H9 (cell line): ENCODE measurements at regions not wholly inside any gene's neighbourhood (a gene's known extent, or its start where the extent isn't known, plus 50 kb on each side); places are given as distances from the start of the nearest gene placed in this dataset.

Experiments
- DNase-seq: peaks from one replicate; pipeline ENCODE4 v3.0.0-alpha.2; 2017
- H2AFZ ChIP-seq: one replicate; pipeline ENCODE4 v1.6.1; 2013; ENCODE audit warnings: mild to moderate bottlenecking, low read length, control low read depth, moderate library complexity
- H2AK5ac ChIP-seq: 2 replicates; pipeline ENCODE4 v1.6.1; 2013; ENCODE audit warnings: low read length, control low read depth, mixed read lengths; ENCODE audit not compliant: insufficient read length
- H2BK120ac ChIP-seq: one replicate; pipeline ENCODE4 v1.6.1; 2013; ENCODE audit warnings: low read depth, mild to moderate bottlenecking, low read length, control low read depth, inconsistent platforms; ENCODE audit not compliant: poor library complexity, severe bottlenecking
- H2BK12ac ChIP-seq: 2 replicates; pipeline ENCODE4 v1.6.1; 2013; ENCODE audit warnings: low read length, control low read depth, mixed read lengths, low read depth; ENCODE audit not compliant: insufficient read length
- H2BK15ac ChIP-seq: 2 replicates; pipeline ENCODE4 v1.6.1; 2013; ENCODE audit warnings: low read depth, low read length, control low read depth
- H2BK20ac ChIP-seq: one replicate; pipeline ENCODE4 v1.6.1; 2013; ENCODE audit warnings: low read depth, mild to moderate bottlenecking, low read length, control low read depth, inconsistent platforms; ENCODE audit not compliant: poor library complexity, severe bottlenecking
- H2BK5ac ChIP-seq: 2 replicates; pipeline ENCODE4 v1.6.1; 2013; ENCODE audit warnings: low read length, control low read depth, mixed read lengths; ENCODE audit not compliant: insufficient read length
- H3K14ac ChIP-seq: 2 replicates; pipeline ENCODE4 v1.6.1; 2013; ENCODE audit warnings: low read length, control low read depth; ENCODE audit not compliant: insufficient read depth
- H3K18ac ChIP-seq: 2 replicates; pipeline ENCODE4 v1.6.1; 2013; ENCODE audit warnings: low read depth, mild to moderate bottlenecking, mixed read lengths, low read length, control low read depth; ENCODE audit not compliant: insufficient read length
- H3K23ac ChIP-seq: 2 replicates; pipeline ENCODE4 v1.6.1; 2013; ENCODE audit warnings: low read length, control low read depth, mixed read lengths, low read depth; ENCODE audit not compliant: insufficient read length
- H3K23me2 ChIP-seq: 2 replicates; pipeline ENCODE4 v1.6.1; 2013; ENCODE audit warnings: low read depth, mild to moderate bottlenecking, mixed read lengths, low read length, control low read depth; ENCODE audit not compliant: insufficient read length, poor library complexity, severe bottlenecking
- H3K27ac ChIP-seq: 2 replicates; pipeline ENCODE4 v1.5.1; 2013; ENCODE audit warnings: low read length, control low read depth, mixed read lengths, low read depth; ENCODE audit not compliant: insufficient read length
- H3K27me3 ChIP-seq: 2 replicates; pipeline ENCODE4 v1.6.1; 2013; ENCODE audit warnings: low read length, control low read depth, inconsistent platforms; ENCODE audit not compliant: insufficient read depth
- H3K4ac ChIP-seq: 2 replicates; pipeline ENCODE4 v1.6.1; 2013; ENCODE audit warnings: low read depth, mild to moderate bottlenecking, control low read depth, inconsistent platforms, low read length, moderate library complexity
- H3K4me1 ChIP-seq: 2 replicates; pipeline ENCODE4 v1.6.1; 2013; ENCODE audit warnings: low read length, control low read depth, inconsistent platforms; ENCODE audit not compliant: insufficient read depth
- H3K4me2 ChIP-seq: 2 replicates; pipeline ENCODE4 v1.6.1; 2013; ENCODE audit warnings: low read length, control low read depth, mixed read lengths; ENCODE audit not compliant: insufficient read length, insufficient read depth
- H3K56ac ChIP-seq: 2 replicates; pipeline ENCODE4 v1.6.1; 2013; ENCODE audit warnings: low read depth, mild to moderate bottlenecking, mixed read lengths, low read length, control low read depth; ENCODE audit not compliant: insufficient read length
- H3K79me1 ChIP-seq: 2 replicates; pipeline ENCODE4 v1.6.1; 2013; ENCODE audit warnings: low read depth, mild to moderate bottlenecking, moderate library complexity, low read length, control low read depth, inconsistent platforms; ENCODE audit not compliant: insufficient read depth, poor library complexity, severe bottlenecking
- H3K79me2 ChIP-seq: 2 replicates; pipeline ENCODE4 v1.6.1; 2013; ENCODE audit warnings: low read length, control low read depth, inconsistent platforms; ENCODE audit not compliant: insufficient read depth
- H3K9ac ChIP-seq: 2 replicates; pipeline ENCODE4 v1.6.1; 2013; ENCODE audit warnings: low read length, control low read depth, mixed read lengths; ENCODE audit not compliant: insufficient read length; ENCODE audit errors: extremely low read depth
- H3K9me3 ChIP-seq: one replicate; pipeline ENCODE4 v1.6.1; 2013; ENCODE audit warnings: low read depth, low read length, inconsistent platforms; ENCODE audit not compliant: control insufficient read depth
- H3T11ph ChIP-seq: one replicate; pipeline ENCODE4 v1.6.1; 2013; ENCODE audit warnings: mild to moderate bottlenecking, low read length, control low read depth, inconsistent platforms
- H4K20me1 ChIP-seq: one replicate; pipeline ENCODE4 v1.6.1; 2013; ENCODE audit not compliant: control insufficient read depth, insufficient read length, insufficient read depth
- H4K5ac ChIP-seq: 2 replicates; pipeline ENCODE4 v1.6.1; 2013; ENCODE audit warnings: low read depth, mild to moderate bottlenecking, mixed read lengths, low read length, control low read depth; ENCODE audit not compliant: insufficient read length
- H4K8ac ChIP-seq: replicated peaks from 2 replicates; pipeline ENCODE4 v1.6.1; 2013; ENCODE audit warnings: low read length, control low read depth, mixed read lengths, low read depth; ENCODE audit not compliant: insufficient read length
- H4K91ac ChIP-seq: 2 replicates; pipeline ENCODE4 v1.6.1; 2013; ENCODE audit warnings: low read depth, mild to moderate bottlenecking, moderate library complexity, mixed read lengths, low read length, control low read depth; ENCODE audit not compliant: insufficient read length
- H3K27ac Mint-ChIP-seq, 3 experiments: 2 replicates in 2 of 3; 3 replicates in 1 of 3; pipeline ENCODE4 v1.8.0; 2020 to 2021; ENCODE audit warnings: mixed read lengths in 3 of 3, mild to moderate bottlenecking in 1 of 3, moderate library complexity in 1 of 3
- H3K27me3 Mint-ChIP-seq: 2 replicates; pipeline ENCODE4 v1.8.0; 2021; ENCODE audit warnings: low read depth, mild to moderate bottlenecking, moderate library complexity, mixed read lengths
- H3K36me3 Mint-ChIP-seq, 3 experiments: 2 replicates in 2 of 3; 3 replicates in 1 of 3; pipeline ENCODE4 v1.8.0; 2020 to 2021; ENCODE audit warnings: low read depth in 3 of 3, mixed read lengths in 3 of 3; ENCODE audit not compliant: insufficient read depth in 1 of 3
- H3K4me1 Mint-ChIP-seq, 2 experiments: 2 replicates each; pipeline ENCODE4 v1.8.0; 2020; ENCODE audit warnings: mixed read lengths in 2 of 2
- H3K4me3 Mint-ChIP-seq, 2 experiments: 2 replicates in 1 of 2; 3 replicates in 1 of 2; pipeline ENCODE4 v1.8.0; 2020 to 2021; ENCODE audit warnings: mild to moderate bottlenecking in 2 of 2, mixed read lengths in 2 of 2, moderate library complexity in 1 of 2
- H3K9me3 Mint-ChIP-seq, 2 experiments: 2 replicates in 1 of 2; 3 replicates in 1 of 2; pipeline ENCODE4 v1.8.0; 2020; ENCODE audit warnings: mild to moderate bottlenecking in 2 of 2, mixed read lengths in 2 of 2, moderate library complexity in 1 of 2
- WGBS: extraction: QIAGEN DNeasy Blood & Tissue Kit; methylation state at CpG from one replicate; pipeline ENCODE4 v1.1.7; 2013; ENCODE audit warnings: missing lambda C conversion rate, low lambda C conversion rate, mixed read lengths; ENCODE audit not compliant: insufficient read length; ENCODE audit errors: extremely low coverage; 5-methylcytosine and 5-hydroxymethylcytosine counted together
- TF ChIP-seq, protein P1 (sequence below): fragments of 200-600 bp; sonication (generic); conservative IDR thresholded peaks from 3 replicates; pipeline ENCODE4 v1.8.0; 2021; ENCODE audit warnings: antibody characterized with exemption, mild to moderate bottlenecking

DNA sequence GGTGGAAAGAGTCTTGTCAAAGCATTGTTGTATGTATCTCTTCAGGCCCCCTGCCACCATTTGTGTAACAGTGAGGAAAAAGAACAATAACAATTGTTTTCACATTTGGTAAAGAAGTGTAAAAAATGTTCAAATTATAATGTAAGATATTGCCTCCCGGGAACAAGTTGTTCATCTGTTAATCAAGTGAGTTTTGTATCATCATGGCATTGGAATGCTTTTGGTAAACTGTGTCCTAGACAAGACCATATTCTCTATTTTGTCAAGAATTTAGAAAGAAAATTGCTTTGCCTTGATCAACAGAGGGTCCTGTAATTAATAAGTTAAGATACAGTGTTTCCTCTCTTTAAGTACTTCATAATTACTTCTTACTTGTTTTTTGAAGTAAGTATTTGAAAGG is 692.0 kb upstream of the NR5A2 start:
- Histone ChIP-seq H2BK120ac (no peak overlapping the region), H3K79me2 (no peaks in the 10 kb centered on the region)
- no CpG with 5 or more reads among the region's 1 CpG for WGBS

More for the DNA sequence above, 692.0 kb upstream of the NR5A2 start:
- H2BK20ac ChIP-seq = no peak overlapping the region
- H3K27me3 ChIP-seq = no peaks in the 10 kb centered on the region
- H2BK5ac ChIP-seq = no peak overlapping the region
- no peak overlapping the region for H3K27ac ChIP-seq
- H3K14ac ChIP-seq = no peak overlapping the region
- H2AFZ ChIP-seq = no peak overlapping the region
- H3K9me3 Mint-ChIP-seq = no peaks in the 10 kb centered on the region
- no peaks in the 10 kb centered on the region for H3K9me3 ChIP-seq
- H2AK5ac ChIP-seq = no peak overlapping the region
- no peak overlapping the region for H3K4ac ChIP-seq
- H2BK12ac ChIP-seq = no peak overlapping the region
- H3K9ac ChIP-seq = no peak overlapping the region
- no peaks in the 10 kb centered on the region for H3K4me1 ChIP-seq
- H3K4me3 Mint-ChIP-seq = no peak overlapping the region
- TF ChIP-seq, protein P1, sequence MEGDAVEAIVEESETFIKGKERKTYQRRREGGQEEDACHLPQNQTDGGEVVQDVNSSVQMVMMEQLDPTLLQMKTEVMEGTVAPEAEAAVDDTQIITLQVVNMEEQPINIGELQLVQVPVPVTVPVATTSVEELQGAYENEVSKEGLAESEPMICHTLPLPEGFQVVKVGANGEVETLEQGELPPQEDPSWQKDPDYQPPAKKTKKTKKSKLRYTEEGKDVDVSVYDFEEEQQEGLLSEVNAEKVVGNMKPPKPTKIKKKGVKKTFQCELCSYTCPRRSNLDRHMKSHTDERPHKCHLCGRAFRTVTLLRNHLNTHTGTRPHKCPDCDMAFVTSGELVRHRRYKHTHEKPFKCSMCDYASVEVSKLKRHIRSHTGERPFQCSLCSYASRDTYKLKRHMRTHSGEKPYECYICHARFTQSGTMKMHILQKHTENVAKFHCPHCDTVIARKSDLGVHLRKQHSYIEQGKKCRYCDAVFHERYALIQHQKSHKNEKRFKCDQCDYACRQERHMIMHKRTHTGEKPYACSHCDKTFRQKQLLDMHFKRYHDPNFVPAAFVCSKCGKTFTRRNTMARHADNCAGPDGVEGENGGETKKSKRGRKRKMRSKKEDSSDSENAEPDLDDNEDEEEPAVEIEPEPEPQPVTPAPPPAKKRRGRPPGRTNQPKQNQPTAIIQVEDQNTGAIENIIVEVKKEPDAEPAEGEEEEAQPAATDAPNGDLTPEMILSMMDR = no peak
- no peak overlapping the region for H4K5ac ChIP-seq
- no peak overlapping the region for H3K4me2 ChIP-seq
- H3K79me1 ChIP-seq = no peaks in the 10 kb centered on the region
- H3K23ac ChIP-seq = no peak overlapping the region
- H3T11ph ChIP-seq = no peak overlapping the region
- H3K36me3 Mint-ChIP-seq = no peaks in the 10 kb centered on the region; a peak in 1 of 7 replicates
- H3K4me1 Mint-ChIP-seq = peaks cover 3% of the 10 kb centered on the region in 2 experiments; a peak in 1 of 4 replicates
- H3K23me2 ChIP-seq = no peaks in the 10 kb centered on the region
- H3K27ac Mint-ChIP-seq = no peak overlapping the region
- H3K18ac ChIP-seq = no peak overlapping the region
- H3K27me3 Mint-ChIP-seq = no peaks in the 10 kb centered on the region
- no peak overlapping the region for H2BK15ac ChIP-seq
- H3K56ac ChIP-seq = no peak overlapping the region
- no peak overlapping the region for H4K91ac ChIP-seq
- no peaks in the 10 kb centered on the region for H4K20me1 ChIP-seq
- DNase-seq = no peak
- H4K8ac ChIP-seq = no peak overlapping the region
